HepG2 (cell line): ENCODE measurements at regions not wholly inside any gene's neighbourhood (a gene's known extent, or its start where the extent isn't known, plus 50 kb on each side); places are given as distances from the start of the nearest gene placed in this dataset.

ENCODE experiments used
- ATAC-seq: fragments of 200-7000 bp; cut with Tn5 transposase; 3 replicates; pipeline ENCODE4 v1.9.1; 2020; ENCODE audit warnings: mild to moderate bottlenecking, moderate library complexity
- BruUV-seq: library from RNA; stranded (reverse); fragments of 400-500 nt; replicated peaks from 2 replicates; lab custom pipeline; 2021; lab: Mats Ljungman, UMichigan
- CTCF ChIA-PET: fragments of 300-600 bp; formaldehyde crosslinking; extraction: SDS; loops from one replicate; lab custom pipeline; 2021; ENCODE audit warnings: low total read pairs, inconsistent platforms, low intra/inter-chr PET ratio; lab: Yijun Ruan, JAX
- POLR2A ChIA-PET: fragments of 350-600 bp; sonication (Branson Sonifier 250); formaldehyde crosslinking; loops from one replicate; lab custom pipeline; 2020; ENCODE audit warnings: antibody characterized with exemption, inconsistent platforms; lab: Yijun Ruan, JAX
- DNase-seq: peaks from one replicate; pipeline ENCODE4 v3.0.0-alpha.2; 2015; ENCODE audit warnings: low spot score
- FAIRE-seq: peaks from 3 replicates; lab custom pipeline; 2011; peaks lifted over from hg19 to GRCh38; lab: Jason Lieb, UNC
- H2AFZ ChIP-seq: one replicate; pipeline ENCODE4 v1.6.1; 2011; ENCODE audit warnings: low read length, inconsistent platforms
- H3K27ac ChIP-seq: fragments of 300-600 bp; 3 replicates; pipeline ENCODE4 v1.8.0; 2011; ENCODE audit warnings: mixed run types, mild to moderate bottlenecking, mixed read lengths, low read length, inconsistent platforms; ENCODE audit not compliant: insufficient read depth; ENCODE audit errors: extremely low read length
- H3K27me3 ChIP-seq, 2 experiments: fragments of 200-600 bp in 1 of 2; 2 replicates in 1 of 2; 3 replicates in 1 of 2; pipeline versions ENCODE4 v1.6.0 to v1.8.0; 2011; ENCODE audit warnings: low read length in 2 of 2, mild to moderate bottlenecking in 2 of 2, moderate library complexity in 2 of 2, inconsistent platforms in 1 of 2; ENCODE audit not compliant: insufficient read depth in 2 of 2, control insufficient read depth in 1 of 2
- H3K36me3 ChIP-seq, 2 experiments: fragments of 200-600 bp in 1 of 2; replicated peaks in 1 of 2; 2 replicates in 1 of 2; 3 replicates in 1 of 2; pipeline versions ENCODE4 v1.5.1 to v1.8.0; 2011; ENCODE audit warnings: low read length in 2 of 2, inconsistent platforms in 1 of 2; ENCODE audit not compliant: insufficient read depth in 2 of 2, control insufficient read depth in 1 of 2
- H3K4me1 ChIP-seq: 2 replicates; pipeline ENCODE4 v1.5.1; 2012; ENCODE audit warnings: low read length, inconsistent platforms; ENCODE audit not compliant: insufficient read depth
- H3K4me2 ChIP-seq: 2 replicates; pipeline ENCODE4 v1.6.0; 2011; ENCODE audit warnings: low read depth, low read length, inconsistent platforms
- H3K4me3 ChIP-seq, 3 experiments: fragments of 200-600 bp in 1 of 3; sonication (generic), shearing (Covaris generic) in 1 of 3; replicated peaks in 1 of 3; 2 replicates each; pipeline ENCODE4 v1.5.1; 2011 to 2016; ENCODE audit warnings: low read length in 3 of 3, inconsistent platforms in 2 of 3, low read depth in 2 of 3, mild to moderate bottlenecking in 2 of 3, control low read depth in 1 of 3, mixed read lengths in 1 of 3; ENCODE audit not compliant: insufficient read depth in 1 of 3
- H3K79me2 ChIP-seq: one replicate; pipeline ENCODE4 v1.6.1; 2011; ENCODE audit warnings: low read length, inconsistent platforms; ENCODE audit not compliant: insufficient read depth
- H3K9ac ChIP-seq: 2 replicates; pipeline ENCODE4 v1.6.0; 2011; ENCODE audit warnings: mild to moderate bottlenecking, low read depth, low read length, inconsistent platforms; ENCODE audit not compliant: insufficient read depth
- H3K9me3 ChIP-seq: 2 replicates; pipeline ENCODE4 v1.5.1; 2012; ENCODE audit warnings: mild to moderate bottlenecking, low read length
- H4K20me1 ChIP-seq: 2 replicates; pipeline ENCODE4 v1.6.0; 2011; ENCODE audit warnings: inconsistent platforms, mild to moderate bottlenecking, low read length, moderate library complexity; ENCODE audit not compliant: insufficient read depth
- CREM ChIP-seq, 2 experiments: sonication (generic) in 1 of 2; formaldehyde crosslinking in 1 of 2; IDR thresholded peaks; 2 replicates each; pipeline versions ENCODE4 v1.4.0 to v1.6.1; 2016 to 2020; ENCODE audit warnings: antibody characterized with exemption in 1 of 2, mild to moderate bottlenecking in 1 of 2, missing genetic modification reagents in 1 of 2
- HNRNPLL ChIP-seq: fragments of 200-400 bp; formaldehyde crosslinking; IDR thresholded peaks from 2 replicates; pipeline ENCODE4 v1.6.1; 2017; ENCODE audit warnings: mild to moderate bottlenecking, low read depth, low read length; ENCODE audit not compliant: poor library complexity, severe bottlenecking
- HOXA7 ChIP-seq: sonication (generic); formaldehyde crosslinking; IDR thresholded peaks from 2 replicates; pipeline ENCODE4 v1.8.1; 2022; ENCODE audit warnings: mild to moderate bottlenecking, missing genetic modification reagents, moderate library complexity
- ISL2 ChIP-seq: sonication (generic); formaldehyde crosslinking; IDR thresholded peaks from 2 replicates; pipeline ENCODE4 v1.5.0; 2020; ENCODE audit warnings: missing genetic modification reagents
- JDP2 ChIP-seq: sonication (generic); formaldehyde crosslinking; IDR thresholded peaks from 2 replicates; pipeline ENCODE4 v1.8.1; 2022; ENCODE audit warnings: missing genetic modification reagents, borderline replicate concordance
- LRRFIP1 ChIP-seq: sonication (generic); formaldehyde crosslinking; conservative IDR thresholded peaks from 2 replicates; pipeline ENCODE4 v1.4.0; 2020; ENCODE audit warnings: missing genetic modification reagents
- MEIS1 ChIP-seq: sonication (generic); formaldehyde crosslinking; IDR thresholded peaks from 2 replicates; pipeline ENCODE4 v1.9.0; 2021; ENCODE audit warnings: mild to moderate bottlenecking, missing genetic modification reagents, moderate library complexity, borderline replicate concordance
- MTA1 ChIP-seq: sonication (generic); formaldehyde crosslinking; IDR thresholded peaks from 2 replicates; pipeline ENCODE4 v1.4.0; 2020; ENCODE audit warnings: missing genetic modification reagents, mild to moderate bottlenecking, borderline replicate concordance
- SCMH1 ChIP-seq: sonication (generic); formaldehyde crosslinking; IDR thresholded peaks from 2 replicates; pipeline ENCODE4 v1.9.0; 2021; ENCODE audit warnings: missing genetic modification reagents, mild to moderate bottlenecking, borderline replicate concordance
- ZNF256 ChIP-seq: sonication (generic); formaldehyde crosslinking; conservative IDR thresholded peaks from 2 replicates; pipeline ENCODE4 v1.4.0; 2020; ENCODE audit warnings: missing genetic modification reagents
- ZNF34 ChIP-seq: sonication (generic); formaldehyde crosslinking; IDR thresholded peaks from 2 replicates; pipeline ENCODE4 v1.4.0; 2020; ENCODE audit warnings: mild to moderate bottlenecking, missing genetic modification reagents, borderline replicate concordance
- ZSCAN21 ChIP-seq: sonication (generic); formaldehyde crosslinking; IDR thresholded peaks from 2 replicates; pipeline ENCODE4 v1.8.0; 2022; ENCODE audit warnings: mild to moderate bottlenecking, missing genetic modification reagents, moderate library complexity, borderline replicate concordance
- WGBS: methylation state at CpG from one replicate; pipeline ENCODE4 v1.1.6; 2017; ENCODE audit warnings: low lambda C conversion rate; 5-methylcytosine and 5-hydroxymethylcytosine counted together
- in situ Hi-C: cut with HindIII; loops from 2 replicates; pipeline ENCODE4 v1.10.0; 2017; ENCODE audit warnings: low pct_unique_long_range_greater_than_20kb; ENCODE audit not compliant: extremely low pct_ligation_motif_present
- intact Hi-C: fragments of 100-400 bp; cut with micrococcal nuclease; formaldehyde crosslinking; loops from one replicate; pipeline ENCODE4 v1.10.0; 2022; ENCODE audit not compliant: unreplicated experiment
- TF ChIP-seq, protein P1 (sequence below): sonication (generic); formaldehyde crosslinking; conservative IDR thresholded peaks from 2 replicates; pipeline ENCODE4 v1.4.0; 2020; ENCODE audit warnings: missing genetic modification reagents
- TF ChIP-seq, protein P2 (sequence below): sonication (generic); formaldehyde crosslinking; IDR thresholded peaks from 2 replicates; pipeline ENCODE4 v1.5.0; 2020; ENCODE audit warnings: missing genetic modification reagents

GRCh38 chr5:73388306-73388684 lies 60.3 kb downstream of the FOXD1 start:
- Histone ChIP-seq H3K9me3 (peaks cover 25% of the 10 kb centered on the region), H3K9ac (no peak overlapping the region), H3K4me2 (no peak overlapping the region), H3K79me2 (no peaks in the 10 kb centered on the region), H2AFZ (no peak overlapping the region), H3K27me3 (no peaks in the 10 kb centered on the region), H4K20me1 (no peaks in the 10 kb centered on the region), H3K36me3 (no peaks in the 10 kb centered on the region), H3K27ac (no peak overlapping the region), H3K4me1 (peaks cover 11% of the 10 kb centered on the region), H3K4me3 (no peak overlapping the region)
- CTCF ChIA-PET = no interaction called here
- WGBS = 58% methylated on average over 4 of the region's 4 CpGs
- in situ Hi-C loops (no loop called here), intact Hi-C loops (no loop called here)
- BruUV-seq = no TSS peak
- ATAC-seq = no peak
- no peak for DNase-seq
- TF ChIP-seq, protein P1, sequence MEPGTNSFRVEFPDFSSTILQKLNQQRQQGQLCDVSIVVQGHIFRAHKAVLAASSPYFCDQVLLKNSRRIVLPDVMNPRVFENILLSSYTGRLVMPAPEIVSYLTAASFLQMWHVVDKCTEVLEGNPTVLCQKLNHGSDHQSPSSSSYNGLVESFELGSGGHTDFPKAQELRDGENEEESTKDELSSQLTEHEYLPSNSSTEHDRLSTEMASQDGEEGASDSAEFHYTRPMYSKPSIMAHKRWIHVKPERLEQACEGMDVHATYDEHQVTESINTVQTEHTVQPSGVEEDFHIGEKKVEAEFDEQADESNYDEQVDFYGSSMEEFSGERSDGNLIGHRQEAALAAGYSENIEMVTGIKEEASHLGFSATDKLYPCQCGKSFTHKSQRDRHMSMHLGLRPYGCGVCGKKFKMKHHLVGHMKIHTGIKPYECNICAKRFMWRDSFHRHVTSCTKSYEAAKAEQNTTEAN (CRISPR knock-in tag) = no peak
- TF ChIP-seq HOXA7 (CRISPR knock-in tag) (no peak), SCMH1 (CRISPR knock-in tag) (no peak), ZNF256 (CRISPR knock-in tag) (no peak), ZSCAN21 (no peak)
- POLR2A ChIA-PET = no interaction called here
- FAIRE-seq = no peak

GRCh38 chr5:73387601-73388305 lies 60.8 kb downstream of the FOXD1 start:
- Histone ChIP-seq H3K27ac (no peak overlapping the region), H3K36me3 (no peaks in the 10 kb centered on the region), H3K79me2 (no peaks in the 10 kb centered on the region), H3K4me2 (no peak overlapping the region), H3K9ac (no peak overlapping the region), H3K9me3 (peaks cover 25% of the 10 kb centered on the region), H3K27me3 (no peaks in the 10 kb centered on the region), H2AFZ (no peak overlapping the region), H4K20me1 (no peaks in the 10 kb centered on the region), H3K4me1 (peaks cover 6% of the 10 kb centered on the region), H3K4me3 (no peak overlapping the region)
- intact Hi-C loops (no loop called here), in situ Hi-C loops (no loop called here)
- DNase-seq (no peak), FAIRE-seq (no peak), ATAC-seq (no peak)
- WGBS = 1% methylated on average over 6 of the region's 7 CpGs
- ChIA-PET POLR2A (no interaction called here), CTCF (no interaction called here)
- BruUV-seq = no TSS peak
- no peak for TF ChIP-seq ZNF34
- TF ChIP-seq, protein P2, sequence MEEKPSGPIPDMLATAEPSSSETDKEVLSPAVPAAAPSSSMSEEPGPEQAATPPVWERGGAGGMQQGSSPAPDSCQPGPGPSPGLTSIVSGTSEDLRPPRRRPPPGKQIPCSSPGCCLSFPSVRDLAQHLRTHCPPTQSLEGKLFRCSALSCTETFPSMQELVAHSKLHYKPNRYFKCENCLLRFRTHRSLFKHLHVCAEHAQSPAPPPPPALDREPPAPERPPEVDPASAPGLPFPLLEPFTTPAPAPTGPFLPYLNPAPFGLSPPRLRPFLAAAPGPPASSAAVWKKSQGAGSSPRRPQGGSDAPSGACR (CRISPR knock-in tag) = no peak
- no peak for TF ChIP-seq CREM (IDR thresholded peaks at IDR 0.05)
- TF ChIP-seq CREM (CRISPR knock-in tag; IDR thresholded peaks at IDR 0.05) = no peak
- TF ChIP-seq ISL2 = no peak
- TF ChIP-seq JDP2 (CRISPR knock-in tag) = no peak
- TF ChIP-seq MEIS1 (CRISPR knock-in tag) = no peak
- TF ChIP-seq HNRNPLL = no peak
- TF ChIP-seq MTA1 (CRISPR knock-in tag) = no peak
- TF ChIP-seq LRRFIP1 (CRISPR knock-in tag) = no peak
